ENCODE measurements at regions not wholly inside any gene's neighbourhood (a gene's known extent, or its start where the extent isn't known, plus 50 kb on each side); places are given as distances from the start of the nearest gene placed in this dataset.

DNA sequence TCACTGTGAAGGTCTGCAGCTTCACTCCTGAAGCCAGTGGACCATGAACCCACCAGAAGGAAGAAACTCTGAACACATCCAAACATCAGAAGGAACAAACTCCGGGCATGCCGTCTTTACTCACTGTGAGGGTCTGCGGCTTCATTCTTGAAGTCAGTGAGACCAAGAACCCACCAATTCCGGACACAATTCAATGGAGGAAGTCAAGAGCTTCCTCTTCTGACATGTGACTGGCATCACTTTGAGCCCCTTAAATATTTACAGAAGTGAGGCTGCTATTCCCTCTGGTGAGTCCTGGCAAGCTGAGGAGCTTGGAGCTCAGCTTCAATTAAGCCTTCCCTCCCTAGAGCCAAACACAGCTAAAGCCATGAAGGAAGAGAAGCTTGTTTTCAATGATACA, 103.5 kb upstream of the SRD5A3 start:
- Histone ChIP-seq H3K27ac (replicated peaks) (no peak overlapping the region), H3K4me3 (replicated peaks; ENCODE audit: insufficient read depth, low read length) (no peak overlapping the region), H3K27me3 (ENCODE audit: insufficient read depth, poor library complexity, severe bottlenecking) (no peaks in the 10 kb centered on the region)
- TF ChIP-seq, protein P1, sequence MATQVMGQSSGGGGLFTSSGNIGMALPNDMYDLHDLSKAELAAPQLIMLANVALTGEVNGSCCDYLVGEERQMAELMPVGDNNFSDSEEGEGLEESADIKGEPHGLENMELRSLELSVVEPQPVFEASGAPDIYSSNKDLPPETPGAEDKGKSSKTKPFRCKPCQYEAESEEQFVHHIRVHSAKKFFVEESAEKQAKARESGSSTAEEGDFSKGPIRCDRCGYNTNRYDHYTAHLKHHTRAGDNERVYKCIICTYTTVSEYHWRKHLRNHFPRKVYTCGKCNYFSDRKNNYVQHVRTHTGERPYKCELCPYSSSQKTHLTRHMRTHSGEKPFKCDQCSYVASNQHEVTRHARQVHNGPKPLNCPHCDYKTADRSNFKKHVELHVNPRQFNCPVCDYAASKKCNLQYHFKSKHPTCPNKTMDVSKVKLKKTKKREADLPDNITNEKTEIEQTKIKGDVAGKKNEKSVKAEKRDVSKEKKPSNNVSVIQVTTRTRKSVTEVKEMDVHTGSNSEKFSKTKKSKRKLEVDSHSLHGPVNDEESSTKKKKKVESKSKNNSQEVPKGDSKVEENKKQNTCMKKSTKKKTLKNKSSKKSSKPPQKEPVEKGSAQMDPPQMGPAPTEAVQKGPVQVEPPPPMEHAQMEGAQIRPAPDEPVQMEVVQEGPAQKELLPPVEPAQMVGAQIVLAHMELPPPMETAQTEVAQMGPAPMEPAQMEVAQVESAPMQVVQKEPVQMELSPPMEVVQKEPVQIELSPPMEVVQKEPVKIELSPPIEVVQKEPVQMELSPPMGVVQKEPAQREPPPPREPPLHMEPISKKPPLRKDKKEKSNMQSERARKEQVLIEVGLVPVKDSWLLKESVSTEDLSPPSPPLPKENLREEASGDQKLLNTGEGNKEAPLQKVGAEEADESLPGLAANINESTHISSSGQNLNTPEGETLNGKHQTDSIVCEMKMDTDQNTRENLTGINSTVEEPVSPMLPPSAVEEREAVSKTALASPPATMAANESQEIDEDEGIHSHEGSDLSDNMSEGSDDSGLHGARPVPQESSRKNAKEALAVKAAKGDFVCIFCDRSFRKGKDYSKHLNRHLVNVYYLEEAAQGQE (IDR thresholded peaks at IDR 0.05; ENCODE audit: insufficient replicate concordance, low read depth), result no peak
- TF ChIP-seq SPI1 (IDR thresholded peaks at IDR 0.05; ENCODE audit: borderline replicate concordance, low read depth) (peak; percentile 28; the same call in 1 of the 2 replicates), POLR2AphosphoS5 (IDR thresholded peaks at IDR 0.05; ENCODE audit: low read depth) (no peak)
- DNase-seq (ENCODE audit: low read depth in 1 of 2, low spot score in 1 of 2), result peak in 1 of 2 experiments; percentile 1

DNA sequence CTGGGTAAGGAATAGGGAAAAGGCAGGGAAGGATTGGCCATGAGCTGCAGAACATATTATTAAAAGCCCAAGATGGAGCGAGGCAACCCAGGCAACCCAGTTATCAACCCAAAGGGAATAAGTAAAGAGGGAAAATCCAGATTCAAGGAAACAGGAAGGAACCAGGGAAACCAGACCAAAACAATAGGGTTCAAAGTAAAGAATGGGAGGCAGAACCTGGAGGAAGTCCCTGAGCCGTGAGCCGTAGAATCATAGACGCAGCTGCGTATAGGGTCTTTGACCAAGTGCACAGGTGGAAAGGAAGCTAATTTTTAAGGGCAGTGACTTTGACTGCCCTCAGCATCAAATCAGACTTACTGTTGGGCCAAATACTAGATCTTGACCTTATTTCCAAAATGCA, 98.5 kb upstream of the SRD5A3 start:
- H3K4me3 ChIP-seq (replicated peaks; ENCODE audit: insufficient read depth, low read length), result no peak overlapping the region
- no peak for TF ChIP-seq POLR2AphosphoS5 (IDR thresholded peaks at IDR 0.05; ENCODE audit: low read depth)
- TF ChIP-seq SPI1 (IDR thresholded peaks at IDR 0.05; ENCODE audit: borderline replicate concordance, low read depth), result no peak
- TF ChIP-seq, protein P1 (IDR thresholded peaks at IDR 0.05; ENCODE audit: insufficient replicate concordance, low read depth), result no peak
- TF ChIP-seq, protein P2, sequence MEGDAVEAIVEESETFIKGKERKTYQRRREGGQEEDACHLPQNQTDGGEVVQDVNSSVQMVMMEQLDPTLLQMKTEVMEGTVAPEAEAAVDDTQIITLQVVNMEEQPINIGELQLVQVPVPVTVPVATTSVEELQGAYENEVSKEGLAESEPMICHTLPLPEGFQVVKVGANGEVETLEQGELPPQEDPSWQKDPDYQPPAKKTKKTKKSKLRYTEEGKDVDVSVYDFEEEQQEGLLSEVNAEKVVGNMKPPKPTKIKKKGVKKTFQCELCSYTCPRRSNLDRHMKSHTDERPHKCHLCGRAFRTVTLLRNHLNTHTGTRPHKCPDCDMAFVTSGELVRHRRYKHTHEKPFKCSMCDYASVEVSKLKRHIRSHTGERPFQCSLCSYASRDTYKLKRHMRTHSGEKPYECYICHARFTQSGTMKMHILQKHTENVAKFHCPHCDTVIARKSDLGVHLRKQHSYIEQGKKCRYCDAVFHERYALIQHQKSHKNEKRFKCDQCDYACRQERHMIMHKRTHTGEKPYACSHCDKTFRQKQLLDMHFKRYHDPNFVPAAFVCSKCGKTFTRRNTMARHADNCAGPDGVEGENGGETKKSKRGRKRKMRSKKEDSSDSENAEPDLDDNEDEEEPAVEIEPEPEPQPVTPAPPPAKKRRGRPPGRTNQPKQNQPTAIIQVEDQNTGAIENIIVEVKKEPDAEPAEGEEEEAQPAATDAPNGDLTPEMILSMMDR (IDR thresholded peaks at IDR 0.05; ENCODE audit: insufficient read depth, low read length), result no peak
- TF ChIP-seq GABPA (IDR thresholded peaks at IDR 0.05; ENCODE audit: low read depth), result no peak
- H3K27ac ChIP-seq (replicated peaks), result no peak overlapping the region
- no peak for DNase-seq (ENCODE audit: low read depth in 1 of 2, low spot score in 1 of 2)
- H3K27me3 ChIP-seq (ENCODE audit: insufficient read depth, poor library complexity, severe bottlenecking), result no peaks in the 10 kb centered on the region

DNA sequence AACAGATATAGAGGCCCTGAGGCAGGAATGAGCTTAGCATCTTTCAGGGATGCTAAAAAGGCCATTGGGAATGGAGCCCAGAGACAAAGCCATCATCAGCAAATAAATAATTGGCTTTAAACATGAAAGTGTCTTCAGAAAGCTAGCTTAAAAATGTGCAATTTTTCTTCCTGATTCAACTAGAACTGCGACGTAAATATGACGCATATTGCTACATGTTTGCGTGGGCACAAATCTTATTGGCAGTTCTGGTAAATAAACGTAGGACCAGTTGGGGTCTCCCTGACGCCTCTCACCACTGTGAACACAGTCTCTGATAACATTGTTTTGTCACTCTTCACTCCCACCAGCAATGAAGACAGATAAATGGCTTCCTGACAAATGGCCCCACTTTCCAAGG, 97.3 kb upstream of the SRD5A3 start:
- H3K27ac ChIP-seq (replicated peaks), result no peak overlapping the region
- no peak overlapping the region for H3K4me3 ChIP-seq (replicated peaks; ENCODE audit: insufficient read depth, low read length)
- TF ChIP-seq, protein P1 (IDR thresholded peaks at IDR 0.05; ENCODE audit: insufficient replicate concordance, low read depth), result no peak
- no peak for TF ChIP-seq SPI1 (IDR thresholded peaks at IDR 0.05; ENCODE audit: borderline replicate concordance, low read depth)
- no peak for TF ChIP-seq POLR2AphosphoS5 (IDR thresholded peaks at IDR 0.05; ENCODE audit: low read depth)
- TF ChIP-seq, protein P2 (IDR thresholded peaks at IDR 0.05; ENCODE audit: insufficient read depth, low read length), result no peak
- TF ChIP-seq GABPA (IDR thresholded peaks at IDR 0.05; ENCODE audit: low read depth), result no peak
- DNase-seq (ENCODE audit: low read depth in 1 of 2, low spot score in 1 of 2), result no peak
- H3K27me3 ChIP-seq (ENCODE audit: insufficient read depth, poor library complexity, severe bottlenecking), result no peaks in the 10 kb centered on the region
